HG03045 (cell line): ENCODE measurements at regions not wholly inside any gene's neighbourhood (a gene's known extent, or its start where the extent isn't known, plus 50 kb on each side); places are given as distances from the start of the nearest gene placed in this dataset.

Experiments
- ATAC-seq: cut with Tn5 transposase; IDR thresholded peaks from one replicate; pipeline ENCODE4 v1.9.1; 2021; ENCODE audit warnings: mild to moderate bottlenecking, moderate library complexity; ENCODE audit not compliant: unreplicated experiment

GRCh38 chr2:16081316-16082200, 141.2 kb downstream of the MYCN start:
- no peak for ATAC-seq

GRCh38 chr2:16080516-16080915, 140.2 kb downstream of the MYCN start:
- ATAC-seq: no peak

GRCh38 chr2:16080071-16080470, 139.7 kb downstream of the MYCN start:
- no peak for ATAC-seq

GRCh38 chr2:16079637-16080036, 139.3 kb downstream of the MYCN start:
- no peak for ATAC-seq

GRCh38 chr2:16077601-16078000, 137.3 kb downstream of the MYCN start:
- ATAC-seq: no peak

- no peak for ATAC-seq
Measured at GRCh38 chr2:16076911-16077310, 136.6 kb downstream of the MYCN start.

- ATAC-seq: no peak
Measured at GRCh38 chr2:16075045-16076012, 135.0 kb downstream of the MYCN start.

GRCh38 chr2:16073921-16074425, 133.6 kb downstream of the MYCN start:
- ATAC-seq: no peak

GRCh38 chr2:16073471-16073870, 133.1 kb downstream of the MYCN start:
- ATAC-seq: no peak

GRCh38 chr2:16072638-16073290, 132.4 kb downstream of the MYCN start:
- no peak for ATAC-seq

GRCh38 chr2:16071865-16072637, 131.7 kb downstream of the MYCN start:
- ATAC-seq: no peak

GRCh38 chr2:16071039-16071864, 130.9 kb downstream of the MYCN start:
- ATAC-seq: no peak

GRCh38 chr2:16070648-16070971, 130.3 kb downstream of the MYCN start:
- no peak for ATAC-seq

GRCh38 chr2:16069933-16070647, 129.7 kb downstream of the MYCN start:
- no peak for ATAC-seq

GRCh38 chr2:16069663-16069932, 129.2 kb downstream of the MYCN start:
- ATAC-seq: no peak

- ATAC-seq: no peak
Measured at GRCh38 chr2:16068552-16068940, 128.2 kb downstream of the MYCN start.

GRCh38 chr2:16067866-16068551, 127.7 kb downstream of the MYCN start:
- no peak for ATAC-seq

- ATAC-seq: no peak
Measured at GRCh38 chr2:16067444-16067843, 127.1 kb downstream of the MYCN start.

- ATAC-seq: no peak
Measured at GRCh38 chr2:16067037-16067406, 126.7 kb downstream of the MYCN start.
